Epithelial cell of esophagus (primary cell): ENCODE measurements at regions not wholly inside any gene's neighbourhood (a gene's known extent, or its start where the extent isn't known, plus 50 kb on each side); places are given as distances from the start of the nearest gene placed in this dataset.
"Not testable (repeated sequence)": the region's sequence is repeated elsewhere in the genome, so short reads cannot be mapped to it uniquely, and the experiment has no call there.

Experiments
- DNase-seq: peaks from one replicate; pipeline ENCODE4 v3.0.0; 2010; ENCODE audit warnings: low read depth
- H3K4me3 ChIP-seq: 2 replicates; pipeline ENCODE4 v1.5.1; 2011; ENCODE audit warnings: mild to moderate bottlenecking, low read length, control low read depth
- TF ChIP-seq, protein P1 (sequence below): IDR thresholded peaks from 2 replicates; pipeline ENCODE4 v1.5.1; 2011; ENCODE audit warnings: low read depth, mild to moderate bottlenecking, low read length, control low read depth, inconsistent platforms; ENCODE audit not compliant: insufficient read depth; ENCODE audit errors: missing control alignments

DNA sequence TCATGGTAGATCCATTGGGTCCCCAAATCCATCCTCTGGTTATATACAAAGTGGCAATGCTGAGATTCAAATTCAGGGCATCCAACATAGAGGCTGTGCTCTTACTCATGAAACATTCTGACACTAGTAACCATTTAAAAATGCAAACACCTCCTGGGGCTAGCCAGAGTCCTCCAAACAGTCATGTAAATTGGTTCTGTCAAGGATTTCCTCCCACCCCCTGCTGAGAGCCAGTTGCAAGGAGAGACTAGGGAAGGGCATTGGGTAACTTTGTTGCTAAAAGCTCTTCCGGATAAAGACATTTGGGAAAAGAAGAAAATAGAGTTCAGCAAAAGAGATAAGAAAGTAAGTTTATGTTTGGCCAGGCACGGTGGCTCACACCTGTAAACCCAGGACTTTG lies 58.3 kb downstream of the ART5 start:
- not testable (repeated sequence) for DNase-seq, H3K4me3 ChIP-seq

DNA sequence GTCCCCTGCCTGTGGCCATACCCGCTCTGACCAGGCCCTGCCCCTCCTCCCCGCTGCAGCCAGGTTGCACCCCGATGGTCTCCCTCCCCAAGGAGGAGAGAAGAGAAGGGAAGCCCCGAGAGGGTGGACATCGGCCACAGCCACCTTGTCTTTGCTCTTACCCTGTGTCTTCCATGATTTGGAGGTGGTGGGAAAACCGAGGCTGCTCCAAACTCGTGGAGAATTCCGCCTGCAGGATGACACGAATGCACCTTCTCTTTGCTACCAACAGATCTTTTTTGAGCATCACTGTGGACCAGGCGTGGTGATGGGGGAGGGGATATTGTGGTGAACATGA lies 60.4 kb downstream of the ART5 start:
- DNase-seq, H3K4me3 ChIP-seq: not testable (repeated sequence)

DNA sequence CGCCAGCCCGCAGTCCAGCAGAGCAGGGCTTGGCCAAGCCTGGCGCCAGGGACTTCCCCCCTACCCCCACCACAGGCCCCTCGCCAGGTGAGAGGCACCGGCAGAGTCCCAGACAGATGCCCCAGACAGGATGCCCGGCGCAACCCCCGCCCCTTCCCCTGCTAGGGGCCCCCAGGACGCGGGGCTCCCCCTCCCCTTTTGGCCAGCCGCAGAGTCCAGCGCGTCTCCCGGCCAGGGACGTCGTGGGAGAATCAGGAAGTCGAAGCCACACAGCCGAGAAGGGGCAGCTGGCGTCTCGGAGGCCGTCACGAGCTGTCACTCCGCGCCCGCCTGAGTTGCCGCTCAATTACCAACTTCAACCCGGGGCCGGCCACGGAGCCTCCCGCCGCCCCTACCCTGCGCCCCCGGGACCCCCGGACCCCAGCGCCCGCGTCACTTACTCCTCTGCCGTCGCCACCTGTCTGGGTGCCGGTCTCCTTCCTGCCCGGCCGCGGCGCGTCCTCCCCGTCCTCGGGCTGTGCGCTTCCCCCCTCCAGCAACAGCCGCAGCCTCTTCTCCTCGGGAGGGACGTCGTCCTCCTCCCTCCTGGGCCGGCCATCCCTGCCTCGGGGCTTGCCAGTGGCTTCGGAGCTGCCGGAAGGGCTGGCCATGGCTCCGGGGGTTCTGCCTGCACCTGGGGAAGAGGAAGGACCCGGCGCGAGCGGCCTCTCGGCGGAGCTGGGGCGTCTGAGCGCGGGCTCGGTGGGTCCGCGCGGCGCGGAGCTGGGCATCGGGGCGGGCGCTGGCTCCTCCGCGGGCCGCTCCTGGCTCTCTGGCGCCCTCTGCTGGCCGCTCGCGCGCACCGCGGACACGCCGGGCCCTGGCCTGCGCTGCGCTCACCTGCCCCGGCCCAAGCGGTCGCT lies 61.1 kb downstream of the ART5 start:
- peak; percentile 19 for DNase-seq
- peak overlapping the region; percentile 18 for H3K4me3 ChIP-seq

DNA sequence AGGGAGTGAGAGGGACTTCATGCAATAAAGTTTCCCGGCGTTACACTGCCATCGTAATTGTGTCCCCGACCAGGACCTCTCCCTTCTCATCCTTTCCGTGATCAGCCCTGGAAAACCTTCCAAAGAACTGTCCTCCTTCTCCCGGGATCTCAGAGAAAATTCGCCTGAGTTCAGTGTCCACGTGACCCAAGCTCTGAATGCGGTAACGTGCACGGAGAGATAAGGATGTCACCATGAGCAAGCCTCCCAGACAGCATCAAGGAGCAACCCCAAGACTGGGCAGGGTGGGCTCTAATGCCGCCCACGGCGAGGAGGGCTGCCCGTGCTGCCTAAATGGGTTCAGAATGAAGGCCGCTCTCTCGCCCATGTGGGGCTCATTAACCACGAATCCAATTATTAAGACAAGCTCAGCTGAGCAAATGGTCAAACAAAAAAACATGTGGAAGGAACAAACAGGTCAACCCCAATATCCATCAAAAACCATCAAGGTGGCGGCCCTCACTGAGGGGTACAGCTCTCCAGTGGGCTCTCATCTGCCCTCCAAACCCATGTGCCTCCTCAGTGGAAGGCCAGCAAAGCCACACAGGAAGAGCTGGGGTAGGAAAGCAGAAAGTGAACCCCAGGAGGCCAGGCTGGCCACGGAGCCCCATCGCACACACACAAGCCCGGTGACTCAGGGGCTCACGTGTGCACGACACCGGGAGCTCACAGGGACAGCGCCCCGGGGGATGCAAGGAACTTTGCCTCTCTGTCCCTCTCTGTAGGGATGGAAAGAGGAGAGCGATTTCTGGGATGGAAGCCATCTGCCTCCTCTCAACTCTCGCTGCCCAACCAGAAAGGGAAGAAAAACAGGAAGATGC lies 62.0 kb downstream of the ART5 start:
- DNase-seq, H3K4me3 ChIP-seq: not testable (repeated sequence)

DNA sequence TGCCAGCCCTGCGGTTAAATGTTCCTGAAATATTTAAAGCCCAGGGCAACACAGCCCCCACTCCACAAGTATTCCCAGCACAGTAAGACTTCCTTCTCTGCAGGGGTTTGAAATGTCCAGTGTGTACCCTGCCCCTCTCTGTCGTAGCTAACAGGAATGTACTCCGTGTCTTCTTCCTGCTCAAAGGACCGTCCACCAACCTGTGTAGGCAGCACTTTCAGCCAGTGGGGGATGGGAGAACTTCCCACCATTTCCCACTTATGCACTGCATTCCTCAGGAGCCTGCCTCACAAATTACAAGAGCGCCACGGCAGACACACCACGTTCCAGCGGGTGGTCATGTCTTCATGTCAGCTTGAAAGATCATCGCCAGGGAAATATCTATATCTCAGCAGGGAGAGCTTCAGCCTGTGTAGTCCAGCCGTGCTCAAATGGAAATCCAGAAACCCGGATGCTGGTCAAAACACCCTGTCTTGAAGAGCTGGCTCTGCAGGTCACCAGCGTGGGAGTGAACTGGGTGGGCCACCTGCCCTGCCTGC lies 65.7 kb downstream of the ART5 start:
- DNase-seq, H3K4me3 ChIP-seq: not testable (repeated sequence)

DNA sequence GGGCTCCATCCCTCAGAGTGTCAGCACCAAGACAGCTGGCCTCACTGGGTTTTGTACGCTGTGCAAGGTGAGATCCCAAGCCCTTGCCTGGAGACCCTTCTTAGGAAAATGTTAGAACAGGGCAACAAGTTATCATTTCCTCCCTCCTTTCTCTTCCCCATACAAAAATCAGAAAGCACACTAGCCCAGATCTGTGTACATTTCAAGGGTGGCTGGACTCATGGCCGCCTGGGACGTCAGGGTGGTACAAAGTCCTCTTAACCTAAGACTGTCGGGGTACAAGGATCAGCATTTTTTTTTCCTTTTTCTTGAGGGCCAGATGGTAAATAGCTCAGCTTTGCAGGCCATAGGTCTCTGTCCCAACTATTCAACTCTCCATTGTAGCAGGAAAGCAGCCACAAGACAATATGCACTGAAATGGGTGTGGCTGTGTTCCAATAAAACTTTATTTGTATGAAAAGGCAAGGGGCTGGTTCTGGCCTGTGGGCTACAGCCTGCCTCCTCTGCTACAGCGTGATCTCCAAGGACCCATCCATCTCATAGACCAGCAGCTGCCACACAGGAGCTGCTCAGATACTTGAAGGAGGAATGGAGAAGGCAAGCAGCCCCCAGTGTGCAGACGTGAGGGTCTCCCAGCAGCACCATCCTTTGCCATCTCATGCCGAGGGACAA lies 68.7 kb downstream of the ART5 start:
- not testable (repeated sequence) for H3K4me3 ChIP-seq

DNA sequence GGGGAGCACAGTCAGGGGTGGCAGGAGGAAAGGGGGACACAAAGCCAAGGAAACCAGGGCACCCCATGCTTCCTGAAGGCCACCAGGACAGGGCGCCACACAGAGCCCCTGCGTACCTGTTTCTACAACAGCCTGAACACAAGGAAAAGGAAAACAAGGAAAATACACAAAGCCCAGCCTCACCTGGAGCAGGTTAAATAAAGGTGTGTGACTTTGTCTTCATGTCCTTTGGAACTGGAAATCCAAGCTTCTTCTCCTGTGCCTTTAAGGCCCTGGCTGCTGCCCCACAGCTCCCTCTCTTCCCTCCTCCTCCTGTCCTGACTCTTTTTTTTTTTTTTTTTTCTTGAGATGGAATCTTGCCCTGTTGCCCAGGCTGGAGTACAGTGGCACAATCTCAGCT lies 70.0 kb downstream of the ART5 start:
- not testable (repeated sequence) for DNase-seq, H3K4me3 ChIP-seq

More for the DNA sequence above, 68.7 kb downstream of the ART5 start:
- not testable (repeated sequence) for DNase-seq

DNA sequence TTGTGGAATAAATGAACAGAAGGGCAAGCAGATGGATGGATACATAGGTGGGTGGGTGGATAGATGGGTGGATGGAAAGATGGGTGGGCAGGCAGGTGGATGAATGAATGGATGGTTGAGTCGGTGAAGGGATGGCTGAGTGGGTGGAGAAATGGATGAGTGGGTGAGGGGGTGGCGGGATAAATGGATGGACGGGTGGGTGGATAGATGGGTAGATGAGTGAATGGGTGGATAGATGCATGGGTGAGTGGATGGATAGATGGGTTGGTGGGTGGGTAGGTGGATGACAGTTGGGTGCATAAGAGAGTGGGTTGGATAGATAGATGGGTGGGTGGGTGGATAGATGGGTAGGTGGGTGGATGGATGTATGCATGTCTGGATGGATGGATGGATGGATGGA lies 76.0 kb downstream of the ART5 start:
- H3K4me3 ChIP-seq: not testable (repeated sequence)

DNA sequence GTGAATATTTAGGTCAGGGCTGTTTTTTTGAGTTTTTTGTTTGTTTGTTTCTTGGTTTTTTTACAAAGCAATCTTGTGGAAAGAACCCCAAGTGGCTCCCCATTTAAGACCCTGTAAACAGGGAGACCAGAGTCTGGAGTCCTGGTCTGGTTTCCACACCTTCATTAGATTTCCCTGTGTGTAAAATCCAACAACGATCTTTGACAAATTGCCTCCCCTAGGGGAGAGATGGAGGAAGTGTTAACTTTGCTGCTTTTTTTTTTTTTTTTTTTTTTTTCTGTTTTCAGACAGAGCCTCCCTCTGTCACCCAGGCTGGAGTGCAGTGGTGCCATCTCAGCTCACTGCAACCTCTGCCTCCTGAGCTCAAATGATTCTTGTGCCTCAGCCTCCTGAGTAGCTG lies 77.4 kb downstream of the ART5 start:
- DNase-seq, H3K4me3 ChIP-seq: not testable (repeated sequence)
- TF ChIP-seq, protein P1, sequence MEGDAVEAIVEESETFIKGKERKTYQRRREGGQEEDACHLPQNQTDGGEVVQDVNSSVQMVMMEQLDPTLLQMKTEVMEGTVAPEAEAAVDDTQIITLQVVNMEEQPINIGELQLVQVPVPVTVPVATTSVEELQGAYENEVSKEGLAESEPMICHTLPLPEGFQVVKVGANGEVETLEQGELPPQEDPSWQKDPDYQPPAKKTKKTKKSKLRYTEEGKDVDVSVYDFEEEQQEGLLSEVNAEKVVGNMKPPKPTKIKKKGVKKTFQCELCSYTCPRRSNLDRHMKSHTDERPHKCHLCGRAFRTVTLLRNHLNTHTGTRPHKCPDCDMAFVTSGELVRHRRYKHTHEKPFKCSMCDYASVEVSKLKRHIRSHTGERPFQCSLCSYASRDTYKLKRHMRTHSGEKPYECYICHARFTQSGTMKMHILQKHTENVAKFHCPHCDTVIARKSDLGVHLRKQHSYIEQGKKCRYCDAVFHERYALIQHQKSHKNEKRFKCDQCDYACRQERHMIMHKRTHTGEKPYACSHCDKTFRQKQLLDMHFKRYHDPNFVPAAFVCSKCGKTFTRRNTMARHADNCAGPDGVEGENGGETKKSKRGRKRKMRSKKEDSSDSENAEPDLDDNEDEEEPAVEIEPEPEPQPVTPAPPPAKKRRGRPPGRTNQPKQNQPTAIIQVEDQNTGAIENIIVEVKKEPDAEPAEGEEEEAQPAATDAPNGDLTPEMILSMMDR: peak; percentile 9

More for the DNA sequence above, 76.0 kb downstream of the ART5 start:
- not testable (repeated sequence) for DNase-seq

DNA sequence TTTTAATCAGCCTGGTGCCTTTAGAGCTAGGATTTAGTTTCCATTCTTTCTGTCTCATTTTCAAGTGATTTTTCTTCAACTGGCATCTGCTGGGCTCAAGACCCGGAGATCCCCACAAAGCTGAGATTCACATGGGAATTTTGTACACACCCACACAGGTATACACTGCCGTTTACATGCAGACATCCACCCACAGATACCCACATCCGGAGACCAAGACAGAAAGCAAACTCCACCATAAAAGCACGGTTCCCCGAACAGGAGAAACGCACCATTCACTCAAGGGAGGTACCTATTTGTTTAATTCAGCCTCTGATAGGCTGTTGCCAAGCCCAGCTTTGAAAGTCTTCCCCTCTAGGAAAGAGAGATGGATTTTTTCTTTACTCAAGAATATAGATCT lies 87.2 kb downstream of the ART5 start:
- not testable (repeated sequence) for DNase-seq, H3K4me3 ChIP-seq

DNA sequence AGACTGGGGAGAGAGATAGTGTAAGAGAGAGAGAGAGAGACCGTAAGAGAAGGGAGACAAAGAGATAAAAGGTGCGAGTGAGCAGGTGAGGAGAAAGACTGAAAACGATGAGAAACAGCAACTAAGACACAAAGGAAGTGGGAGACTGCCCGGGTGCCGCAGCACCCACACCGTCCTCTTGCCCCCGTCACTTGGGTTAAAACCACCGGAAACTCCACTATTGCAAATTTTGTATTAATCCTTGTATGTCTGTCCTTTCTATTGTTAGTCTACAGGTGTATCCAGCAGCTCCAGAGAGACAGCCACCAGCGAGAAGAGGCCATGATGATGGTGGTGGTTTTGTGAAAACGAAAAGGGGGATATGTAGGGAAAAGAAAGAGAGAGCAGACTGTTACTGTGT lies 96.8 kb downstream of the ART5 start:
- DNase-seq, H3K4me3 ChIP-seq: not testable (repeated sequence)

DNA sequence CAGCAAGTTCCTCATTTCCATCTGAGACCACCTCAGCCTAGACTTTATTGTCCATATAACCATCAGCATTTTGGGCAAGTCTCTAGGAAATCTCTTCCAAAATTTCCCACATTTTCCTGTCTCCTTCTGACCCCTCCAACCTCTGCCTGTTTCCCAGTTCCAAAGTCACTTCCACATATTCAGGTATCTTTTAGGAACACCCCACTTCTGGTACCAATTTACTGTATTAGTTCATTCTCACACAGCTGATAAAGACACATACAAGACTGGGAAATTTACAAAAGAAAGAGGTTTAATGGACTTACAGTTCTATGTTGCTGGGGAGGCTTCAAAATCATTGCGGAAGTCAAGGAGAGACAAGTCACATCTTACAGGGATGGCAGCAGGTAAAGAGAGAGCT lies 103.6 kb downstream of the ART5 start:
- H3K4me3 ChIP-seq, DNase-seq: not testable (repeated sequence)

DNA sequence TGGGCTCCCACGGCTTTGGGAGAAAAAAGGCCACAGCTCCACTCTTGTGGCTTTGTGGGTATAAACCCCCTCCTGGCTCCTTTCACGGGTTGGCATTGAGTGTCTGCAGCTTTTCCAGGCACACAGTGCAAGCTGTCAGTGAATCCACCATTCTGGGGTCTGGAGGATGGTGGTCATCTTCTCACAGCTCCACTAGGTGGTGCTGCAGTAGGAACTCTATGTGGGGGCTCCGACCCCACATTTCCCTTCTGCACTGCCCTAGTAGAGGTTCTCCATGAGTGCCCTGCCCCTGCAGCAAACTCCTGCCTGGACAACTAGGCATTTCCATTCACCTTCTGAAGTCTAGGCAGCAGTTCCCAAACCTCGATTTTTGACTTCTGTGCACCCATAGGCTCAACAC lies 104.5 kb downstream of the ART5 start:
- not testable (repeated sequence) for H3K4me3 ChIP-seq

DNA sequence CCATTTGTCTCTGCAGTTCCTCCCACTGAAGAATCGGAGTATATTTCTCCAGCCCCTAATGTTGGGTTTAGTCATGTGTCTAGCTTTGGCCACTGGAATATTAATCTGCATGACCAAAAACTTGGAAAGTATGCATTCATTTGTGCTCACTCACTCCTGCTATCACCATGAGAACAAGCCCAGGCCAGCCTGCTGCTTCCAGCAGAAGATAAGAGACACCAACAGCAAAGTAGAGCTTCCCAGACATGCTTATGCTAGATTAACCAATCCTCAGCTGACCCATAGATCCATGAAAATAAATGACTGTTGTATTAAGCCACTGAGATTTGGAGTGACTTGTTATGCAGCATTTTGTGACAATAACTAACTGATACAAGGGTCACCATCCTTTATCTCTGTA lies 108.8 kb downstream of the ART5 start:
- not testable (repeated sequence) for H3K4me3 ChIP-seq, DNase-seq

More for the DNA sequence above, 104.5 kb downstream of the ART5 start:
- not testable (repeated sequence) for DNase-seq

DNA sequence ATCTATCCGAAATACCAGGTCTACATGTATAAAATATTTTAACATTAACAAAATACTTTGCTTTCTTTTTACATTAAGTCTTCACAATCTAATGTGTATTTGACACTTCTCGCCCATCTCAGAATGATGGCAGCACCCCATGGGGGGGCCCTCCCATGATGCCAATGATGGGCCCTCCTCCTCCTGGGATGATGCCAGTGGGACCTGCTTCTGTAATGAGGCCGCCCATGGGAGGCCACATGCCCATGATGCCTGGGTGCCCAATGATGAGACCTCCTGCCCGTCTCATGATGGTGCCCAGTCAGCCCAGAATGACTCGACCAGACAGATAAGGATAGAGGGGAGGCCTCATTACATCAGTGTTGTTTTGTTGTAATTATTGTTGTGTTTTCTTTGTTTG lies 110.5 kb downstream of the ART5 start:
- H3K4me3 ChIP-seq, DNase-seq: not testable (repeated sequence)

DNA sequence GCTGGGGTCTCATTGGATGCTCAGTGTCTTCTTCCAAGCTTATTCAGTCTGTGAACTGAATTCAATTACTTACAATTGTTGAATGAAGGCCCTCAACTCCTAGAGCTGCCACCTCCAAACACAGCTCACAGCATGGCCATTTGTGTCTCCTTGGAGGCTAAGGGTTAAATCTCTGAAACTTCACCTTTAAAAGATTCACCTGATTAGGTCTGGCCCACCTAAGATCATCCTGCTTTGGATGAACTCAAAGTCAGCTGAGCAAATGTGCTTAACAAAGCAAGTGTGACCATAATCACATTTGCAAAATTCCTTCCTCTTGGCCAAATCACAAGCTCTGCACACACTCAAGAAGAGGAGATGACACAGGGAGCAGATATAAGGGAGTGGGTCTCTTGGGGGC lies 118.2 kb downstream of the ART5 start:
- not testable (repeated sequence) for DNase-seq, H3K4me3 ChIP-seq

DNA sequence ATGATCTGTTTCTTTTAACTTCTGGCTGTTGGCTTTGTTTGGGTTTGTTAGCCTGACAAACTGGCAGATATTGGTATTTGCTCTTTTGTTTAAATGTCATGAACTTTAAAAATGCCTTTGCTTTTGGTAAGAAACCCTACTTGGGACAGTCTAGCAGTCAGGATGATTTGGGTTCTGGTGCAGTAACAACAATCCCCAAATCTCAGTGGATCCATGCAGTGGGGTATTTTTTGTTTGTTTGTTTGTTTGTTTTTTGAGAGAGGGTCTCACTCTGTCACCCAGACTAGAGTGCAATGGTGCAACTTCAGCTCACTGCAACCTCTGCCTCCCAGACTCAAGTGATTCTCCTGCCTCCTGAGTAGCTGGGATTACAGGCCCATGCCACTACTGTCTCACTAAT lies 120.9 kb downstream of the ART5 start:
- not testable (repeated sequence) for DNase-seq

DNA sequence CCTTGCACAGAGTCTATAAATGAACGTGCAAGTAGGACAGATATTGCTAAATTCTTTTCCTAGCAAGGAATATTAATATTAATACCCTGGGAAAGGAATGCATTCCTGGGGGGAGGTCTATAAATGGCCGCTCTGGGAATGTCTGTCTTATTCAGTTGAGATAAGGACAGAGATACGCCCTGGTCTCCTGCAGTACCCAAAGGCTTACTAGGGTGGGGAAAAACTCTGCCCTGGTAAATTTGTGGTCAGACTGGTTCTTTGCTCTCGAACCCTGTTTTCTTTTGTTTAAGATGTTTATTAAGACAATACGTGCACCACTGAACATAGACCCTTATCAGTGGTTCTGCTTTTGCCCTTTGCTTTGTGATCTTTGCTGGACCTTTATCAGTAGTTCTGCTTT lies 122.0 kb downstream of the ART5 start:
- not testable (repeated sequence) for H3K4me3 ChIP-seq, DNase-seq

More for the DNA sequence above, 120.9 kb downstream of the ART5 start:
- H3K4me3 ChIP-seq: not testable (repeated sequence)
